Breast epithelium (tissue), 3 donors: ENCODE measurements at regions not wholly inside any gene's neighbourhood (a gene's known extent, or its start where the extent isn't known, plus 50 kb on each side); places are given as distances from the start of the nearest gene placed in this dataset.

Source experiments
- POLR2A ChIP-seq: fragments of 450-650 bp; IDR thresholded peaks from one replicate; pipeline ENCODE4 v1.6.1; 2016; ENCODE audit warnings: antibody characterized with exemption, mild to moderate bottlenecking, moderate library complexity
- POLR2AphosphoS5 ChIP-seq, 3 donors: sonication (generic); formaldehyde crosslinking; IDR thresholded peaks; one replicate each; pipeline ENCODE4 v1.6.1; 2017; ENCODE audit warnings: antibody characterized with exemption in 3 of 3
- TF ChIP-seq, protein P1 (sequence below), 3 donors: fragments of 450-650 bp; IDR thresholded peaks; one replicate each; pipeline ENCODE4 v1.5.1; 2016 to 2017; ENCODE audit warnings: antibody characterized with exemption in 3 of 3, mild to moderate bottlenecking in 3 of 3, moderate library complexity in 3 of 3

DNA sequence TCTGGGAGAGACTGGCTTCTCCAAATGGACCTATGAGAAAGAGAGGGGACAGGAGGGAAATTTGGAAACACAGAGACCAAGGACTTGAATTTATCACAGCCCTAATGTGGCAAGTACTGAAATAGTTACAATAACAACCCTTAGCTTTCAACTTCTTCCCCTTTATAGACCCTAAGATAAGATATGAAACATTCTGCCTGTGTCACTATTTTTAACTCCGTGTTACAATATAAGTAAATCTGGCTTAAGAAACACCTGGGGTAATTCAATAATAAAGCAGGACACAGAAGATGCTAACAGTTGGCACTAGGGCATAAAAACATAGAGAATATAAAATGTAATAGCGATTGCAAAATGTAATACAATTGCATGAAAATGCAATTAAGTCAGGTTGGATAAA lies 216.4 kb downstream of the NOVA1 start:
- TF ChIP-seq POLR2A (no peak), POLR2AphosphoS5 (IDR thresholded peaks at IDR 0.05) (no peak)
- TF ChIP-seq, protein P1, sequence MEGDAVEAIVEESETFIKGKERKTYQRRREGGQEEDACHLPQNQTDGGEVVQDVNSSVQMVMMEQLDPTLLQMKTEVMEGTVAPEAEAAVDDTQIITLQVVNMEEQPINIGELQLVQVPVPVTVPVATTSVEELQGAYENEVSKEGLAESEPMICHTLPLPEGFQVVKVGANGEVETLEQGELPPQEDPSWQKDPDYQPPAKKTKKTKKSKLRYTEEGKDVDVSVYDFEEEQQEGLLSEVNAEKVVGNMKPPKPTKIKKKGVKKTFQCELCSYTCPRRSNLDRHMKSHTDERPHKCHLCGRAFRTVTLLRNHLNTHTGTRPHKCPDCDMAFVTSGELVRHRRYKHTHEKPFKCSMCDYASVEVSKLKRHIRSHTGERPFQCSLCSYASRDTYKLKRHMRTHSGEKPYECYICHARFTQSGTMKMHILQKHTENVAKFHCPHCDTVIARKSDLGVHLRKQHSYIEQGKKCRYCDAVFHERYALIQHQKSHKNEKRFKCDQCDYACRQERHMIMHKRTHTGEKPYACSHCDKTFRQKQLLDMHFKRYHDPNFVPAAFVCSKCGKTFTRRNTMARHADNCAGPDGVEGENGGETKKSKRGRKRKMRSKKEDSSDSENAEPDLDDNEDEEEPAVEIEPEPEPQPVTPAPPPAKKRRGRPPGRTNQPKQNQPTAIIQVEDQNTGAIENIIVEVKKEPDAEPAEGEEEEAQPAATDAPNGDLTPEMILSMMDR (IDR thresholded peaks at IDR 0.05): no peak
